Activated naive CD8-positive, alpha-beta T cell treated with anti-CD3 and anti-CD28 coated beads for 36 hours (primary cell): ENCODE measurements at regions not wholly inside any gene's neighbourhood (a gene's known extent, or its start where the extent isn't known, plus 50 kb on each side); places are given as distances from the start of the nearest gene placed in this dataset.
A peak's percentile ranks its signal among the peaks of the same experiment; 100 is the strongest.

ENCODE experiments used
- DNase-seq: peaks from one replicate; pipeline ENCODE4 v3.0.0; 2021
- H3K27ac Mint-ChIP-seq: one replicate; pipeline ENCODE4 v1.8.0; 2022; ENCODE audit warnings: mild to moderate bottlenecking, moderate library complexity, mixed read lengths
- H3K27me3 Mint-ChIP-seq: one replicate; pipeline ENCODE4 v1.8.0; 2022; ENCODE audit warnings: mild to moderate bottlenecking, mixed read lengths
- H3K36me3 Mint-ChIP-seq: one replicate; pipeline ENCODE4 v1.8.0; 2021; ENCODE audit warnings: mild to moderate bottlenecking, mixed read lengths
- H3K4me1 Mint-ChIP-seq: one replicate; pipeline ENCODE4 v1.8.0; 2021; ENCODE audit warnings: mixed read lengths
- H3K4me3 Mint-ChIP-seq: one replicate; pipeline ENCODE4 v1.8.0; 2022; ENCODE audit warnings: mild to moderate bottlenecking, moderate library complexity, mixed read lengths
- H3K9me3 Mint-ChIP-seq: one replicate; pipeline ENCODE4 v1.8.0; 2022; ENCODE audit warnings: mixed read lengths

DNA sequence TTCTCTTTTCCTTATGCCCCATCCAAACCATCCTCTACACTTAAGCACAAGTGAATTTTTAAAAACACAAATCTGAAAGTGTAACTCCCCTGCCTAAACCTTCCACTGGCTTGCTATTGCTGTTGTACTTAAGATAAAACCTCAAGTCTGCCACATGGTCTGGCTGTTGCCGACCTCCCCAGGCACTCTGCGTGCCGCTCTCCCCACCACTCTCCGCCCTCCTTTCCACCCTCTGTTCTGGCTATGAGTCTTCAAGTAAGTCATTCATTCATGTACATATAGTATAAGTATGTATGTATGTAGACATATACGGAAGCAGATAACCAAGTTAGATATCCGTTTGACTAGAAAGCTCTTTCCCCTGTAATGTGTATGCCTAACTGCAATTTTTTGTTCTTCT lies 94.7 kb upstream of the ANKRD55 start:
- Mint-ChIP-seq H3K4me1 (peaks cover 54% of the 10 kb centered on the region), H3K4me3 (peak overlapping the region; percentile 25), H3K9me3 (peaks cover 14% of the 10 kb centered on the region), H3K27ac (peak overlapping the region; percentile 99), H3K36me3 (peaks cover 22% of the 10 kb centered on the region), H3K27me3 (no peaks in the 10 kb centered on the region)
- peak; percentile 85 for DNase-seq

DNA sequence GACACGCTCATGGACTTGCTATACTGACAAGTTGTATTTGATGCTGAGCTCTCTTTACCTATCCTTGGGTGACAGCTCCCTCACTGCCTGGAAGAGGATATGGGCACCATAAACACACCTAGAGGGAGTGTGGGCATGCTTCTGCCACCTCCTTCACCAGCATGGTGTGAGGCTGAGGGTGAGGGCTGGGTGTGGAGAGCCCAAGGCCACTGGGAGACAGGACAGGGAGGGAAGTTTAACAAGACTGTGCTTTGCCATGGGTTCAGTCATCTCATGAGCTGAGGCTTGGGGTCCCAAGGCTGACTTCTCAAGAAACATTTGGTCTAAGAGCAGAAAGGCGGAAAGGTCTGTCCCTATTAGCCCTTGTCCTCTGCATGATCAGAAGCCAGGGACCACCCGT lies 93.6 kb upstream of the ANKRD55 start:
- no peak for DNase-seq
- peaks cover 11% of the 10 kb centered on the region for H3K9me3 Mint-ChIP-seq
- no peak overlapping the region for H3K4me3 Mint-ChIP-seq
- peaks cover 18% of the 10 kb centered on the region for H3K36me3 Mint-ChIP-seq
- H3K27me3 Mint-ChIP-seq, result no peaks in the 10 kb centered on the region
- peak overlapping the region; percentile 99 for H3K27ac Mint-ChIP-seq
- H3K4me1 Mint-ChIP-seq, result peaks cover 56% of the 10 kb centered on the region

GRCh38 chr5:56326116-56326515 lies 93.0 kb upstream of the ANKRD55 start:
- Mint-ChIP-seq H3K4me1 (peaks cover 61% of the 10 kb centered on the region), H3K27me3 (no peaks in the 10 kb centered on the region), H3K27ac (no peak overlapping the region), H3K9me3 (peaks cover 10% of the 10 kb centered on the region), H3K36me3 (peaks cover 16% of the 10 kb centered on the region), H3K4me3 (no peak overlapping the region)
- DNase-seq, result no peak

DNA sequence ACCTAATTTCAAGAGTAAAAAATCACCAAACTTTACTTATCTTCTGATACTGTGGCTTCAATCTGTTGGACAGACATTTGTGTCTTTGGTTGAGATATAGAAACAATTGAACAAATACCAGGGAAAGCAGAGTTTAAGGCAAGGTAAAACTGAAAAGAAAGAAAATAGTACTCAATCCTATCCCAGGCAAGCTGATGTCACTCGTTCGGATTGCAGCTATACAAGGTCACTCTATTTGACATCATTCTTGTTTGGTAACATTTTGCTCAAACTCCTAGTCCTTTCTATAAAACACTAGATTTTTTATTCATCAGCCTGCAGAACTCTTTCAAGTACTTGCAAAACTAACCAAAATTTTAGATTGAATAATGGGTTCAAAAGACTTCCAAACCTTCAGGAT lies 91.9 kb upstream of the ANKRD55 start:
- DNase-seq, result no peak
- Mint-ChIP-seq H3K36me3 (peaks cover 7% of the 10 kb centered on the region), H3K9me3 (peaks cover 5% of the 10 kb centered on the region), H3K4me3 (no peak overlapping the region), H3K27ac (no peak overlapping the region), H3K4me1 (peaks cover 54% of the 10 kb centered on the region), H3K27me3 (no peaks in the 10 kb centered on the region)

DNA sequence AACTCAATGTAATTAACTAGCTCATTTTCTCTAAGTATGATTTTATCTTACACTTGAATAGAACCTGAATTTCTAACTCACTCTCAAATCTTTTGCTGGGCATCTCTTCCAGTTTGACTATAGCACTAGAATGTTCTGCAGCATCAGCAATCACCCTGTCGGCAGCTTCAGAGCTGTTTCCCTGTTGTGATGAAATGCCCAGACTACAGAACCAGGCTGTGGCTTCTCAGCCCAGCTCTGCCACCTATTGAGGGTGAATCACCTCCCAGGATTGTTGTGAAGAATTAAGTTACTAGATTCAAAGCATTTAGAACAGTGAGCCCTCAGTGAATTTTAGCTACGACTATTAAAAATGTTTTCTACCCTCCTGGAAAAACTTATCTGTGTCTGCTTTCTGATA lies 90.4 kb upstream of the ANKRD55 start:
- peaks cover 45% of the 10 kb centered on the region for H3K4me1 Mint-ChIP-seq
- H3K9me3 Mint-ChIP-seq, result peaks cover 2% of the 10 kb centered on the region
- no peaks in the 10 kb centered on the region for H3K27me3 Mint-ChIP-seq
- H3K36me3 Mint-ChIP-seq, result peaks cover 5% of the 10 kb centered on the region
- no peak for DNase-seq
- H3K27ac Mint-ChIP-seq, result no peak overlapping the region
- no peak overlapping the region for H3K4me3 Mint-ChIP-seq

GRCh38 chr5:56322592-56322991 lies 89.5 kb upstream of the ANKRD55 start:
- Mint-ChIP-seq H3K4me3 (no peak overlapping the region), H3K27me3 (no peaks in the 10 kb centered on the region), H3K4me1 (peaks cover 41% of the 10 kb centered on the region), H3K9me3 (peaks cover 2% of the 10 kb centered on the region), H3K27ac (no peak overlapping the region), H3K36me3 (peaks cover 5% of the 10 kb centered on the region)
- no peak for DNase-seq

- H3K4me3 Mint-ChIP-seq, result no peak overlapping the region
- peaks cover 33% of the 10 kb centered on the region for H3K4me1 Mint-ChIP-seq
- DNase-seq, result no peak
- H3K27me3 Mint-ChIP-seq, result no peaks in the 10 kb centered on the region
- H3K27ac Mint-ChIP-seq, result peak overlapping the region; percentile 31
- H3K36me3 Mint-ChIP-seq, result peaks cover 2% of the 10 kb centered on the region
- H3K9me3 Mint-ChIP-seq, result no peaks in the 10 kb centered on the region
Measured at GRCh38 chr5:56321236-56321881, 88.2 kb upstream of the ANKRD55 start.

- DNase-seq, result no peak
- no peak overlapping the region for H3K27ac Mint-ChIP-seq
- no peaks in the 10 kb centered on the region for H3K9me3 Mint-ChIP-seq
- no peaks in the 10 kb centered on the region for H3K27me3 Mint-ChIP-seq
- H3K36me3 Mint-ChIP-seq, result no peaks in the 10 kb centered on the region
- H3K4me3 Mint-ChIP-seq, result no peak overlapping the region
- H3K4me1 Mint-ChIP-seq, result peaks cover 31% of the 10 kb centered on the region
Measured at GRCh38 chr5:56320686-56321085, 87.6 kb upstream of the ANKRD55 start.

GRCh38 chr5:56319526-56320181 lies 86.5 kb upstream of the ANKRD55 start:
- no peak for DNase-seq
- H3K36me3 Mint-ChIP-seq, result no peaks in the 10 kb centered on the region
- H3K27ac Mint-ChIP-seq, result no peak overlapping the region
- no peaks in the 10 kb centered on the region for H3K9me3 Mint-ChIP-seq
- no peaks in the 10 kb centered on the region for H3K27me3 Mint-ChIP-seq
- H3K4me3 Mint-ChIP-seq, result no peak overlapping the region
- peaks cover 31% of the 10 kb centered on the region for H3K4me1 Mint-ChIP-seq

DNA sequence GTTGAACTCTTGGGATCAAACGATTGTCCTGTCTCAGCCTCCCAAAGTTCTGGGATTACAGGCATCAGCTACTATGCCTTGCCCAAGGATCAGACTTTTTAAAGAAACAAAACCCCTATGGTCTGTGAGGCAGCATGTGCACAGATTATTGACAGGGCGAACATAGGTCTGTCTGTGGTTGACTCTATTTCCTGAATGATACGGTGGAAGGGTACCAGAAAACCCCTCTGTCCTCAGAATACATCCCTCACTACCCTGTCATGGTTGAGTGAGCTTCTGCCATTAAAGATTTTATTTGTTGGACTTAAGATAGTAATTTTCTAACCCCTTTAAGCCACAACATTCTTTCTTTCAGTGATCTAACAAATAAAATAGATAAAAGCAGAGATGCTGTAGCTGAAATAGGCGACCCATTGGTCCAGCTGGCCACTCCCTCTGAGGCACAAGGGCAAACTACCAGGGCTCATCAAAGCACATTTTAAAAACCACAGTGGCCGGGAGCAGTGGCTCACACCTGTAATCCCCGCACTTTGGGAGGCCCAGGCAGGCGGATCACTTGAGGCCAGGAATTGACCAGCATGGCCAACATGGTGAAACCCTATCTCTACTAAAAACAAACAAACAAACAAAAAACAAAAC lies 84.9 kb upstream of the ANKRD55 start:
- no peaks in the 10 kb centered on the region for H3K9me3 Mint-ChIP-seq
- H3K27me3 Mint-ChIP-seq, result no peaks in the 10 kb centered on the region
- no peaks in the 10 kb centered on the region for H3K36me3 Mint-ChIP-seq
- DNase-seq, result no peak
- H3K4me1 Mint-ChIP-seq, result peaks cover 30% of the 10 kb centered on the region
- H3K4me3 Mint-ChIP-seq, result no peak overlapping the region
- no peak overlapping the region for H3K27ac Mint-ChIP-seq

DNA sequence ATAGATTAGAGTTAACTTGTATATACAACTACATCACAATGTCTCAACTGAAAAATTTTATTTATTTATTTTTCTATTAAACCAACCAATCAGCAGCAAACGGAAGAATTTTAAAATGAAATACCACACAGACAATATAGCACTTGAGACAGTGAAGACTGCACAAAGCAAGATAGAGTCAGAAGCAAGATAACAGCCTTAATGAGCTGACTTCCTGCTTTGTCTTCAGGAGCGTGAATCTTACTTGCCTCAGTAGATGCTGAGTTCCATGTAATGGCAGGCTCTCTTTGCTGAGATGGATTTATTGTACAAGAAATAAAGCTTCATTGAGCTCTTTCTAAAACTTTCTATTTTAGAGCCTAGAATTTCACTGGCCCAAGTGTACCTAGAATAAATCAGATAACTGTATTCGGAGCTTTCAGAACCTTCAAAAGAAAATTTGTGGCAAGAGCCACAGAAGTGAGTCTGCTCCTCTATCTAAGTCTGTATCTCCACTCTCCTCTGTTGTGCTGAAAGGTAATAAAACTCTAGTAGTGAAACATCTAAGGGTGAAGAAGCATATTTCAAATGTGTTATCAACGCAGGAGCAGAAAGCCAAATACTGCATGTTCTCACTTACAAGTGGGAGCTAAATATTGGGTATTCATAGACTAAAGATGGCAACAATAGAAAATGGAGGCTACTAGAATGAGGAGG lies 83.3 kb upstream of the ANKRD55 start:
- Mint-ChIP-seq H3K4me1 (peaks cover 22% of the 10 kb centered on the region), H3K27me3 (no peaks in the 10 kb centered on the region)

DNA sequence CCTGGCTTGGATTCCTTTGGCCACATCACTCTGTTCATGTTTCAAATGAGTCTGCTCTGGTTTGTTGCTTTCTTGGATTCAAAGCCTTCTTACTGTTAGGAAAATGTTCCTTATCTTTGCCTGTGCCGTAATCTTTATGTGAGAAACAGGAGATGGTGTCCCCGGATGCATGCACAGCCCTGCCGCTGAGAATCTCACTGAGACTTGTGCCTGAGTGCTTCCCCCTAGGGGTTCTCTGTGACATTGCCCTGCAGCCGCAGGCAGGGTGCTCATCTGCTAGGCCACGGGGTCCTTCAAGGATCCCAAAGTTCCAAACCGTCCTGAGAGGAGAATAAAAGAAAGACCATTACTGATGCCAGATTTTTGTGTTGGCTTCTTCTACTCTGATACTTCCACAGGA lies 81.4 kb upstream of the ANKRD55 start:
- no peak for DNase-seq
- Mint-ChIP-seq H3K4me3 (no peak overlapping the region), H3K36me3 (peaks cover 4% of the 10 kb centered on the region), H3K27ac (no peak overlapping the region), H3K9me3 (no peaks in the 10 kb centered on the region), H3K4me1 (peaks cover 15% of the 10 kb centered on the region), H3K27me3 (no peaks in the 10 kb centered on the region)

More for the DNA sequence above, 83.3 kb upstream of the ANKRD55 start:
- no peak for DNase-seq
- Mint-ChIP-seq H3K36me3 (no peaks in the 10 kb centered on the region), H3K27ac (no peak overlapping the region), H3K9me3 (no peaks in the 10 kb centered on the region), H3K4me3 (no peak overlapping the region)

- no peak overlapping the region for H3K27ac Mint-ChIP-seq
- no peaks in the 10 kb centered on the region for H3K27me3 Mint-ChIP-seq
- peaks cover 10% of the 10 kb centered on the region for H3K4me1 Mint-ChIP-seq
- no peak for DNase-seq
- no peak overlapping the region for H3K4me3 Mint-ChIP-seq
- no peaks in the 10 kb centered on the region for H3K9me3 Mint-ChIP-seq
- H3K36me3 Mint-ChIP-seq, result peaks cover 6% of the 10 kb centered on the region
Measured at GRCh38 chr5:56313596-56313995, 80.5 kb upstream of the ANKRD55 start.

DNA sequence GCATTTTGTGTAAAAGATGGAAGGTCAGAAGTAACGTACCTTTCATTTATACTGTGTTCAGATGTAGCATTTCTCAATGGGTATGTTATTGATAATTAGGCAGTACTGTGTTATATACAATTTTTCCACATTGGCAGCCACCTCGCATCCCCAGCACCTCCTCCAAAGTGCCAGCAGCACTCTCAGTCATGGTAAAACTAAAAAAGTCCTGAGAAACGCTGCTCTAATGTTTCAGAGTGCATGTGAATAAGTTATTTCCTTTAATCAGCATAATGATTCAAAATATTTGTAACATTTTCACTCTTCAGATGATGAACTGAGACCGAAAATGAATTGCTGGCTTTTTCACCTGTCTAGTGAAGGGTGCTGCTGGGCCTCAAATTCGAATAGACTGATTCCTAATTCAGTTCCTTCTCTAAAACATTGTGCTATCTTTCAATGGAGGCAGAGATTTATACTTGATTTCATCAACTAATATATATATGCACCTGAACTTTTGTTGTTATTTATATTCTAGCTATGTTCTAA lies 79.9 kb upstream of the ANKRD55 start:
- H3K27ac Mint-ChIP-seq, result no peak overlapping the region
- H3K4me1 Mint-ChIP-seq, result peaks cover 9% of the 10 kb centered on the region
- DNase-seq, result no peak
- no peaks in the 10 kb centered on the region for H3K27me3 Mint-ChIP-seq
- no peaks in the 10 kb centered on the region for H3K9me3 Mint-ChIP-seq
- no peak overlapping the region for H3K4me3 Mint-ChIP-seq
- H3K36me3 Mint-ChIP-seq, result peaks cover 6% of the 10 kb centered on the region

DNA sequence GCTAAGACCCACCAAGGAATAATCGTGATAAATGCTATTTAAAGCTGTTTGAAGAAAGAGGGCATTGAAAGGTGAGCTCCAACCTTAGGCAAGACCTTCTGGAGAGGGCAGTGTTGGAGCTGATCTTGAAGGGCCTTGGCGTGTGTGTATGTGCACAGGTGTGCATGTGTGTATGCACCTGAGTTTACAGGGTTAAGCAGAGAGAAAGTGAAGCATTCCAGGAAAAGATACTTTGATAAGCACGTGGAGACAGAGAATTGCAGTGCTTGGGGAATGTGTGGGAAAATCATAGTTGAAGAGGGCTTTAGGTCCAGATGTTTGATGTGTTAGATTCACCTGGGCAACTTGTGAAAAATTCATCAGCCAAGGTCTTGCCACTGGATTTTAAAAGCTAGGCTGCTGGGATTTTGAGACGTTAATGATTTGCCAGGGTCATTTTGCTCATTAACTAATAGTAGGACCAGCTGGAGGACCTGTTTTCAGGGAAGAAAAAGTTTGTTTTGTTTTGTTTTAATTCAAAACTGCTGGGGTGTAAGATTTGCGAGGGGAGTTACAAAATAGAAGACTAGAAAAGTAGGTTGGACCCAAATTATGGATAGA lies 78.3 kb upstream of the ANKRD55 start:
- DNase-seq, result no peak
- Mint-ChIP-seq H3K9me3 (peaks cover 5% of the 10 kb centered on the region), H3K27me3 (no peaks in the 10 kb centered on the region), H3K4me3 (no peak overlapping the region), H3K36me3 (peaks cover 6% of the 10 kb centered on the region), H3K4me1 (peaks cover 1% of the 10 kb centered on the region), H3K27ac (no peak overlapping the region)
